GM21360 (cell line): ENCODE measurements at regions not wholly inside any gene's neighbourhood (a gene's known extent, or its start where the extent isn't known, plus 50 kb on each side); places are given as distances from the start of the nearest gene placed in this dataset.

Experiments used
- ATAC-seq: cut with Tn5 transposase; IDR thresholded peaks from one replicate; pipeline ENCODE4 v1.9.1; 2021; ENCODE audit warnings: mild to moderate bottlenecking, moderate library complexity; ENCODE audit not compliant: unreplicated experiment

GRCh38 chr20:10802236-10802635 lies 128.4 kb upstream of the JAG1 start:
- ATAC-seq: no peak

- ATAC-seq: no peak
Measured at GRCh38 chr20:10805764-10806163, 132.0 kb upstream of the JAG1 start.

- no peak for ATAC-seq
Measured at GRCh38 chr20:10806539-10806938, 132.7 kb upstream of the JAG1 start.

GRCh38 chr20:10807013-10807412 lies 133.2 kb upstream of the JAG1 start:
- no peak for ATAC-seq

GRCh38 chr20:10812759-10813327 lies 139.0 kb upstream of the JAG1 start:
- no peak for ATAC-seq

GRCh38 chr20:10823585-10823984 lies 149.8 kb upstream of the JAG1 start:
- ATAC-seq: no peak

GRCh38 chr20:10824750-10825500 lies 151.1 kb upstream of the JAG1 start:
- ATAC-seq: no peak

GRCh38 chr20:10826111-10826510 lies 152.3 kb upstream of the JAG1 start:
- ATAC-seq: no peak

- no peak for ATAC-seq
Measured at GRCh38 chr20:10828180-10828579, 154.4 kb upstream of the JAG1 start.

- ATAC-seq: no peak
Measured at GRCh38 chr20:10832141-10832540, 158.3 kb upstream of the JAG1 start.

GRCh38 chr20:10837901-10838300 lies 164.1 kb upstream of the JAG1 start:
- no peak for ATAC-seq

GRCh38 chr20:10842116-10842515 lies 168.3 kb upstream of the JAG1 start:
- no peak for ATAC-seq

- ATAC-seq: no peak
Measured at GRCh38 chr20:10843146-10843711, 169.4 kb upstream of the JAG1 start.

- no peak for ATAC-seq
Measured at GRCh38 chr20:10846766-10847165, 173.0 kb upstream of the JAG1 start.

GRCh38 chr20:10848810-10849370 lies 175.1 kb upstream of the JAG1 start:
- ATAC-seq: no peak

GRCh38 chr20:10853176-10853575 lies 179.4 kb upstream of the JAG1 start:
- ATAC-seq: no peak

- ATAC-seq: no peak
Measured at GRCh38 chr20:10853731-10854130, 179.9 kb upstream of the JAG1 start.

- no peak for ATAC-seq
Measured at GRCh38 chr20:10854976-10855375, 181.2 kb upstream of the JAG1 start.

- ATAC-seq: no peak
Measured at GRCh38 chr20:10855778-10856177, 182.0 kb upstream of the JAG1 start.

GRCh38 chr20:10856237-10857015 lies 182.6 kb upstream of the JAG1 start:
- ATAC-seq: no peak

- ATAC-seq: no peak
Measured at GRCh38 chr20:10857352-10858070, 183.7 kb upstream of the JAG1 start.
